Kidney (tissue), 13 donors: ENCODE measurements at regions not wholly inside any gene's neighbourhood (a gene's known extent, or its start where the extent isn't known, plus 50 kb on each side); places are given as distances from the start of the nearest gene placed in this dataset.

Experiments
- DNase-seq, 5 donors: peaks; one replicate each; pipeline ENCODE4 v3.0.0-alpha.2; 2013 to 2020
- FAIRE-seq: peaks from 2 replicates; lab custom pipeline; 2012; peaks lifted over from hg19 to GRCh38; lab: Jason Lieb, UNC
- H3K27ac ChIP-seq, 2 donors: one replicate each; pipeline ENCODE4 v1.7.0; 2013; ENCODE audit warnings: low read depth in 2 of 2, low read length in 2 of 2, inconsistent platforms in 1 of 2
- H3K27me3 ChIP-seq: one replicate; pipeline ENCODE4 v1.7.1; 2013; ENCODE audit warnings: low read length, inconsistent platforms; ENCODE audit not compliant: control insufficient read depth, insufficient read depth
- H3K36me3 ChIP-seq, 3 donors: one replicate each; pipeline versions ENCODE4 v1.7.0 to v1.7.1; 2013; ENCODE audit warnings: low read length in 3 of 3, control low read depth in 1 of 3, inconsistent platforms in 1 of 3; ENCODE audit not compliant: insufficient read depth in 3 of 3, control insufficient read depth in 2 of 3
- H3K4me1 ChIP-seq, 3 donors: one replicate each; pipeline versions ENCODE4 v1.7.0 to v1.7.1; 2013; ENCODE audit warnings: low read length in 3 of 3, inconsistent platforms in 1 of 3, low read depth in 1 of 3; ENCODE audit not compliant: control insufficient read depth in 2 of 3, insufficient read depth in 2 of 3
- H3K4me3 ChIP-seq, 3 donors: one replicate each; pipeline versions ENCODE4 v1.7.0 to v1.8.1; 2013; ENCODE audit warnings: low read length in 3 of 3, control low read depth in 1 of 3, inconsistent platforms in 1 of 3
- H3K9ac ChIP-seq, 3 donors: one replicate each; pipeline versions ENCODE4 v1.7.0 to v1.7.1; 2013; ENCODE audit warnings: low read length in 3 of 3, control low read depth in 1 of 3, inconsistent platforms in 1 of 3
- H3K9me3 ChIP-seq, 3 donors: one replicate each; pipeline versions ENCODE4 v1.7.0 to v1.7.1; 2013; ENCODE audit warnings: low read length in 3 of 3, control low read depth in 1 of 3, inconsistent platforms in 1 of 3; ENCODE audit not compliant: control insufficient read depth in 2 of 3, insufficient read depth in 1 of 3
- CTCF ChIP-seq: IDR thresholded peaks from 3 replicates; pipeline ENCODE4 v1.5.1; 2012; ENCODE audit warnings: mild to moderate bottlenecking, moderate library complexity, borderline replicate concordance; ENCODE audit not compliant: insufficient read depth; ENCODE audit errors: extremely low read depth
- intact Hi-C: fragments of 100-400 bp; cut with DNase I; formaldehyde crosslinking; loops from one replicate; pipeline ENCODE4 v1.11.1; 2022
- donor health status: control.
- donor health status: control.
- donor health status: control.
- donor health status: control.
- donor health status: control.
- donor health status: DM: yes; HTN: yes; CAD: no.
- donor health status: Normal renal cell carcinoma (clear cell type).

- TF ChIP-seq CTCF = no peak
- no peak overlapping the region for H3K4me3 ChIP-seq
- FAIRE-seq (no peak), DNase-seq (no peak)
- no peaks in the 10 kb centered on the region for H3K36me3 ChIP-seq
- H3K4me1 ChIP-seq = no peaks in the 10 kb centered on the region
- H3K27ac ChIP-seq = no peak overlapping the region
- no peak overlapping the region for H3K9ac ChIP-seq
- no peaks in the 10 kb centered on the region for H3K27me3 ChIP-seq
- H3K9me3 ChIP-seq = peaks cover 0 to 4% (median 0%) of the 10 kb centered on the region in 3 donors
- intact Hi-C loops = no loop called here
Observed at GRCh38 chr2:14513903-14514302, 118.6 kb upstream of the LRATD1 start.

GRCh38 chr2:14516844-14517243, 115.7 kb upstream of the LRATD1 start:
- Histone ChIP-seq H3K4me1 (no peaks in the 10 kb centered on the region), H3K9ac (no peak overlapping the region), H3K27ac (no peak overlapping the region), H3K4me3 (no peak overlapping the region), H3K36me3 (no peaks in the 10 kb centered on the region), H3K27me3 (no peaks in the 10 kb centered on the region), H3K9me3 (no peaks in the 10 kb centered on the region)
- FAIRE-seq (no peak), DNase-seq (no peak)
- intact Hi-C loops = no loop called here
- TF ChIP-seq CTCF = no peak

GRCh38 chr2:14517731-14518130, 114.8 kb upstream of the LRATD1 start:
- Histone ChIP-seq H3K27ac (no peak overlapping the region), H3K4me1 (no peaks in the 10 kb centered on the region), H3K9me3 (no peaks in the 10 kb centered on the region), H3K27me3 (no peaks in the 10 kb centered on the region), H3K36me3 (no peaks in the 10 kb centered on the region), H3K4me3 (no peak overlapping the region), H3K9ac (no peak overlapping the region)
- DNase-seq (no peak), FAIRE-seq (no peak)
- no peak for TF ChIP-seq CTCF
- intact Hi-C loops = no loop called here

GRCh38 chr2:14520385-14520945, 112.1 kb upstream of the LRATD1 start:
- no peak for TF ChIP-seq CTCF
- Histone ChIP-seq H3K9ac (no peak overlapping the region), H3K27ac (no peak overlapping the region), H3K4me1 (no peaks in the 10 kb centered on the region), H3K36me3 (no peaks in the 10 kb centered on the region), H3K9me3 (no peaks in the 10 kb centered on the region), H3K27me3 (no peaks in the 10 kb centered on the region), H3K4me3 (no peak overlapping the region)
- DNase-seq (no peak), FAIRE-seq (no peak)
- intact Hi-C loops = no loop called here
